ENCODE measurements at regions not wholly inside any gene's neighbourhood (a gene's known extent, or its start where the extent isn't known, plus 50 kb on each side); places are given as distances from the start of the nearest gene placed in this dataset.

DNA sequence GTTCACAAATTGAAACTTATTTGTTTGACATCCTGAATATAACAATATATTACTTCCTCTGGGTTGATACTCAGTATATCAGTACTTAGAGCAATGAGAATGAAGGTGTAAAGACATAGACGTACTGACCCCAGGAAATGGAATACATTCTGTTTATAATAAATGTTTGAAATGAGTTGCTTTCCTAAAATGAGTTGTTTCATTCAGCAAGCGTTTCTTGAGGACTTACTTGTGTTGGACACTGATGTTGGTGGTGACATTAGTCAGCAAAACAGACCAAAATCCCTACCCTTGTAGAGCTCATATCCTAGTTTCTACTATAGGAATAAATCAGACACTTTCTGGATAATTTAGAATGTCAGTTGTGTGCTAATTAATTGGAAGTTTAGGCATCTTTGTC is 184.3 kb downstream of the ZDHHC21 start:
- no peaks in the 10 kb centered on the region for H3K9me3 ChIP-seq (ENCODE audit: control insufficient read depth, low read length)
- H3K27ac Mint-ChIP-seq = no peak overlapping the region
- no peak overlapping the region for H3K4me3 Mint-ChIP-seq
- no peak overlapping the region for H3K9ac ChIP-seq (ENCODE audit: extremely low read depth, low read length, poor library complexity, severe bottlenecking)
- TF ChIP-seq CTCF (conservative IDR thresholded peaks at IDR 0.05) = no peak
- no peak overlapping the region for H3K27ac ChIP-seq (ENCODE audit: low read depth, low read length)
- WGBS, 2 experiments (ENCODE audit: insufficient coverage in 1 of 2, insufficient read length in 1 of 2) = 89% methylated on average over 2 of the region's 2 CpGs; no CpG with 5 or more reads in 1 of the 2 experiments
- no peaks in the 10 kb centered on the region for H3K4me1 ChIP-seq (ENCODE audit: control insufficient read depth, insufficient read depth, low read length)
- no peaks in the 10 kb centered on the region for H3K9me3 Mint-ChIP-seq
- H3K27me3 Mint-ChIP-seq (ENCODE audit: insufficient read depth) = no peaks in the 10 kb centered on the region
- no peaks in the 10 kb centered on the region for H3K4me1 Mint-ChIP-seq
- no peak for DNase-seq
- H3K4me3 ChIP-seq (ENCODE audit: low read length) = no peak overlapping the region
- H3K36me3 ChIP-seq (ENCODE audit: control insufficient read depth, insufficient read depth, low read length) = no peaks in the 10 kb centered on the region
- H3K36me3 Mint-ChIP-seq (ENCODE audit: low read depth) = no peaks in the 10 kb centered on the region
- no peaks in the 10 kb centered on the region for H3K27me3 ChIP-seq (ENCODE audit: control insufficient read depth, insufficient read depth, low read length, poor library complexity, severe bottlenecking)

- Mint-ChIP-seq H3K4me1 (no peaks in the 10 kb centered on the region), H3K36me3 (ENCODE audit: low read depth) (no peaks in the 10 kb centered on the region), H3K4me3 (no peak overlapping the region), H3K9me3 (no peaks in the 10 kb centered on the region), H3K27me3 (ENCODE audit: insufficient read depth) (peaks cover 2% of the 10 kb centered on the region), H3K27ac (no peak overlapping the region)
- Histone ChIP-seq H3K9ac (ENCODE audit: extremely low read depth, low read length, poor library complexity, severe bottlenecking) (no peak overlapping the region), H3K4me3 (ENCODE audit: low read length) (no peak overlapping the region), H3K36me3 (ENCODE audit: control insufficient read depth, insufficient read depth, low read length) (no peaks in the 10 kb centered on the region), H3K27ac (ENCODE audit: low read depth, low read length) (no peak overlapping the region), H3K27me3 (ENCODE audit: control insufficient read depth, insufficient read depth, low read length, poor library complexity, severe bottlenecking) (no peaks in the 10 kb centered on the region), H3K4me1 (ENCODE audit: control insufficient read depth, insufficient read depth, low read length) (no peaks in the 10 kb centered on the region), H3K9me3 (ENCODE audit: control insufficient read depth, low read length) (no peaks in the 10 kb centered on the region)
- no peak for TF ChIP-seq CTCF (conservative IDR thresholded peaks at IDR 0.05)
- WGBS, 2 experiments (ENCODE audit: insufficient coverage in 1 of 2, insufficient read length in 1 of 2) = 98 to 100% methylated on average over 1 to 4 of the region's 4 CpGs
- DNase-seq = no peak
Measured at GRCh38 chr9:14501366-14501765, 187.4 kb upstream of the NFIB start.

DNA sequence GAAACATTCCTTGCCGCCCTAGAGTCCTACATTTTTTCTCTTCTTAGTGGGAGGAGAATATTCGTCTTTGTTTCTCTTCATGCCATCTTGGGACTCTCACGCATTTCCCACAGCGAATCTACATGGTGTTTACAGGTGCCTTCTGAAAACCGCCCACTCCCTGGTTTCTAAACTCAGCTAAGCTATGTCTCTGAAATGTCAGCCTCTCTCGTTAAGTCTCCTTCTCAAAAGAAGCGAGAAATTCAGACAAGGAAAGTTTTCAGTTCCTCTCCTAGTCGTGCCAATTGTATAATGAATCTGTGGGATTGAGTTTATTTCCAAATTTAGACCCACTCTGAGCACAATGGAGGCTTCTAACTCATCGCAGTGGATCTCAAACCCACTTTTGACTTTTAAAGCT is 186.8 kb upstream of the NFIB start:
- Histone ChIP-seq H3K4me3 (ENCODE audit: low read length) (no peak overlapping the region), H3K4me1 (ENCODE audit: control insufficient read depth, insufficient read depth, low read length) (no peaks in the 10 kb centered on the region), H3K36me3 (ENCODE audit: control insufficient read depth, insufficient read depth, low read length) (no peaks in the 10 kb centered on the region), H3K9me3 (ENCODE audit: control insufficient read depth, low read length) (no peaks in the 10 kb centered on the region), H3K27ac (ENCODE audit: low read depth, low read length) (no peak overlapping the region), H3K27me3 (ENCODE audit: control insufficient read depth, insufficient read depth, low read length, poor library complexity, severe bottlenecking) (no peaks in the 10 kb centered on the region), H3K9ac (ENCODE audit: extremely low read depth, low read length, poor library complexity, severe bottlenecking) (no peak overlapping the region)
- Mint-ChIP-seq H3K36me3 (ENCODE audit: low read depth) (no peaks in the 10 kb centered on the region), H3K9me3 (no peaks in the 10 kb centered on the region), H3K27me3 (ENCODE audit: insufficient read depth) (peaks cover 2% of the 10 kb centered on the region), H3K4me3 (no peak overlapping the region), H3K4me1 (no peaks in the 10 kb centered on the region), H3K27ac (no peak overlapping the region)
- no peak for TF ChIP-seq CTCF (conservative IDR thresholded peaks at IDR 0.05)
- 87% methylated on average over 4 to 9 of the region's 9 CpGs for WGBS, 2 experiments (ENCODE audit: insufficient coverage in 1 of 2, insufficient read length in 1 of 2)
- no peak for DNase-seq

Data from endodermal cell (in vitro differentiated cells).